HFF-Myc (cell line): ENCODE measurements at regions not wholly inside any gene's neighbourhood (a gene's known extent, or its start where the extent isn't known, plus 50 kb on each side); places are given as distances from the start of the nearest gene placed in this dataset.

Source experiments
- DNase-seq: peaks from one replicate; pipeline ENCODE4 v3.0.0-alpha.2; 2011; ENCODE audit warnings: low read depth; ENCODE audit errors: extremely low read depth
- H3K4me3 ChIP-seq: replicated peaks from 2 replicates; pipeline ENCODE4 v1.5.1; 2011; ENCODE audit warnings: low read depth, mild to moderate bottlenecking, control low read depth, low read length
- TF ChIP-seq, protein P1 (sequence below): IDR thresholded peaks from 2 replicates; pipeline ENCODE4 v1.5.1; 2012; ENCODE audit warnings: mild to moderate bottlenecking, low read depth, low read length, control low read depth; ENCODE audit errors: missing control alignments

DNA sequence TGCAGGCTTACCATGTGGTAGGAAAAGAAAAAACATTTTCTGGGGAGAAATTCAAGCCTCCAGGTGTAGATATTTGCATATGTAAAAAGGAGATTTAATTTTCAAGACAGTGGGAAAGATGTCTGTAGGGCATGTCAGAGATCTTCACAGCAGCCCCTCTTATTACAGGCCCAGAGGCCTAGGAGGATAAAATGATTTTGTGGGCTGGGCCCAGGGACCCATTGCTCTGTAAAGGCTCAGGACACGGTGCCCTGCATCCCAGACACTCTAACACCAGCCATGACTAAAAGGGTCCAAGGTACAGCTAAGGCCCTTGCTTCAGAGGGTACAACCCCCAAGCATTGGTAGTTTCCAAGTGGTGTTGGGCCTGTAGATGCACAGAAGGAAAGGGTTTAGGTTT, 680.1 kb downstream of the IGSF11 start:
- H3K4me3 ChIP-seq, result no peak overlapping the region
- no peak for DNase-seq
- TF ChIP-seq, protein P1, sequence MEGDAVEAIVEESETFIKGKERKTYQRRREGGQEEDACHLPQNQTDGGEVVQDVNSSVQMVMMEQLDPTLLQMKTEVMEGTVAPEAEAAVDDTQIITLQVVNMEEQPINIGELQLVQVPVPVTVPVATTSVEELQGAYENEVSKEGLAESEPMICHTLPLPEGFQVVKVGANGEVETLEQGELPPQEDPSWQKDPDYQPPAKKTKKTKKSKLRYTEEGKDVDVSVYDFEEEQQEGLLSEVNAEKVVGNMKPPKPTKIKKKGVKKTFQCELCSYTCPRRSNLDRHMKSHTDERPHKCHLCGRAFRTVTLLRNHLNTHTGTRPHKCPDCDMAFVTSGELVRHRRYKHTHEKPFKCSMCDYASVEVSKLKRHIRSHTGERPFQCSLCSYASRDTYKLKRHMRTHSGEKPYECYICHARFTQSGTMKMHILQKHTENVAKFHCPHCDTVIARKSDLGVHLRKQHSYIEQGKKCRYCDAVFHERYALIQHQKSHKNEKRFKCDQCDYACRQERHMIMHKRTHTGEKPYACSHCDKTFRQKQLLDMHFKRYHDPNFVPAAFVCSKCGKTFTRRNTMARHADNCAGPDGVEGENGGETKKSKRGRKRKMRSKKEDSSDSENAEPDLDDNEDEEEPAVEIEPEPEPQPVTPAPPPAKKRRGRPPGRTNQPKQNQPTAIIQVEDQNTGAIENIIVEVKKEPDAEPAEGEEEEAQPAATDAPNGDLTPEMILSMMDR, result no peak

DNA sequence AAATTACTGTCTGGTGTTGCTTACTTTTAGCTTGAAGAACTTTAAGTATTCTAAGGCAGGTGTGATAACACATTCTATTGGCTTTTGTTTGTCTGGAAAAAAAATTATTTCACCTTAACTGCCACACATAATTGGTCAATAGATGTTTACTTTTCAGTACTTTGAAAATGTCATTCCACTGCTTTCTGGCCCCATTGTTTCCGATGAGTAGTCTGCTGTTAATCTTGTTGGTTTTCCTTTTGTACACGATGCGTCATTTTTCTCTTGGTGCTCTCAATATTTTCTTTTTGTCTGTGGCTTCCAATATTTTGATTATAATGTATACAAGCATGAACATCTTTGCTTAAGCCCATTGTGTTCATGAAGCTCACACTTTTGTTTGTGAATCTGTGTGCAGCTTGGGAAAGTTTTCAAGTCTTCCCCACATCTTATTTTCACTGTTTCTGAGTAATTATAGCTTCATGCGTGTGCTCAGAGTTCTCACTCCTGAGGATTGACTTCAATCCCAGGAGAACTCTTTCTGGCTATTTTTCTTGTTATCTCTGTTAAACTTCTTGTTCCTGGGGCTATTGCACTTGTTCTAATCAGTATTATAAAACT, 664.7 kb downstream of the IGSF11 start:
- no peak for DNase-seq
- TF ChIP-seq, protein P1, result no peak
- no peak overlapping the region for H3K4me3 ChIP-seq

DNA sequence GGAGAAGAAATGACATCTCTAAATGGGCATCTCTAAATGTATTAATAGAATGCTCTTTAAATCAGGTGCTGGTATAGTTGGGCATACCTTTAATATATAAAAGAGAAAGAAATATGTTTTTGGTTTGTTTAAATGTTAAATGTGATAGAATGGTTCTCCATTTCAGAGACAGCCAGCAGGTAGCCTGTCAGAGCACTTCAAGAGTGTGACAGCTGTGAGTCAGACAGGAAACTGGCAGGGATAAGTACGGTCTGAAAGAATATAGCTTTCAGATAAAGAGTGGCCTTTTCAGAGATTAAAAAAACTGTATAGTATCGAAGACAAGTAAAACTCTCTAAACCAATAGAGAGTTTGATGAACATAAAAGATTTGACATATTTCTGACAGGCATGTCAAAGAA, 654.1 kb downstream of the IGSF11 start:
- TF ChIP-seq, protein P1, result no peak
- DNase-seq, result no peak
- H3K4me3 ChIP-seq, result no peak overlapping the region

DNA sequence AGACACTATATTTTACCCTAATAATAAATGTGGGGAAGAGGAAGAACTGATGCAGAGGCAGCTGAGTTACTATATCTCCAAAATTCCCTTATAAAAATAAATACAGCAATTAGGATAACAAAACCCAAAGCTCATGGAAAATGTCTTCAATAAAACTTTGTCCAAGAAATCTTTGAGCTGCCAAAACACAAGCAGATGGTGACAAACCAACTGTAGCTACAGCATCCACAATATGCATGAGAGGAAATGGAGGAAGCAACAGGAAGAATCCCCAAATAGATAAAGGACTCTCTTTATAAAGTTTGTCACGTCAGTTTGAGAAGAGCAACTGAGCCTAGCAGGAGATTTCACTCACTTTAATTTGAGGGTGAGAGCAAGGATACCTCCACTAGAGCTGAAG, 638.2 kb downstream of the IGSF11 start:
- DNase-seq, result no peak
- TF ChIP-seq, protein P1, result no peak
- no peak overlapping the region for H3K4me3 ChIP-seq

DNA sequence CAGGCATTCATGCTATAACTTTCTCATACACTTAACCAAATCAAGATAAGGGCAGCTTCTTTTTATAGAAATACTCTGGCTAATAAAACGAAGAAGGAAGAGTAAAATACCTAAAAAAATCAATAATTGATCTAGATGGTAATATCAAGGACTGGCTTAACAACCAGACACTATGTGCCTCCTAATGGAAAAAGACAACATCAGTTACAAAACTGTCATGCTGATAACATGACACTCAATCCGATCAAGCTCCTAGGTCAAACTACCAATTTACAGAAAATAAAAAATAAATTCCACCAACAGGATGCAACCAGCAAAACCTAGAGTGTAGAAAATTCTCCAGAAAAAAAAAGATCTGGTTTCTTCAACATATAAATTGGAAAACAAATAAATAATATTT, 634.6 kb downstream of the IGSF11 start:
- TF ChIP-seq, protein P1, result no peak
- DNase-seq, result no peak

DNA sequence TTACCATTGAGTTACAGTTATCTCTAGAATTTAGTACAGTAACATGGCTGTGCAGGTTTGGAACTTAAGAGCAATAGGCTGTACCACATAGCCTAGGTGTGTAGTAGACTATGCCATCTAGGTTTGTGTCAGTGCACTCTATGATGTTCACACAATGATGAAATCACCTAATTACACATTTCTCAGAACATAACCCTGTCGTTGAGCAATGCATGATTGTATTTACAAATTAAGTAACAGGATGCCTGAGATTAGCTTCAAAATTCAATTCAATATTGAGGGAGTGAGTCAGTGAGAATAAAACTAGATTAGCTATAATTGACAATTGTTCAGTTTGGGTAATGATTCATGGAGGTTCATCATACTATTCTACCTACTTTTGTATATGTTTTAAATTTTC, 633.8 kb downstream of the IGSF11 start:
- H3K4me3 ChIP-seq, result no peak overlapping the region
- TF ChIP-seq, protein P1, result no peak
- DNase-seq, result no peak

More for the DNA sequence above, 634.6 kb downstream of the IGSF11 start:
- H3K4me3 ChIP-seq, result no peak overlapping the region

DNA sequence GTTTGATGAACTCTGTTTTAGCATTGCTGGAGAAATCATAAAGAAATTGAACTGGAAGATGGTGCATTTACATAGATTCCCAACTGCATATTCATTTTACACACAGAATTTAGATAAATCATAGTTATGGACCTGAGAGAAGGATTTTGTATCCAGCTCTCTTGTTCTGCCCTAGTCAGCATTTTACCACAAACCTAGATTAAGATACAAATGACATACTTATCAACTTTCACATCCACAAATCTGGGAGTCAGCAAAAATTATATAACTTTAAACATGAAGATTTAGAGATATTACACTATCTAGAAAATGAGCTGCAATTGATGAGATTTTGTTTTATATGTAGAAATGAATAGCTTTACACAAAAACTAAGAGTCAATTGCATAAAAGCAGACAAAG, 632.8 kb downstream of the IGSF11 start:
- no peak overlapping the region for H3K4me3 ChIP-seq
- DNase-seq, result no peak
- TF ChIP-seq, protein P1, result no peak
